Embryonic facial prominence (tissue), 1 donor: ENCODE measurements at regions not wholly inside any gene's neighbourhood (a gene's known extent, or its start where the extent isn't known, plus 50 kb on each side); places are given as distances from the start of the nearest gene placed in this dataset.
A peak's percentile ranks its signal among the peaks of the same experiment; 100 is the strongest.
"Not testable (repeated sequence)": the region's sequence is repeated elsewhere in the genome, so short reads cannot be mapped to it uniquely, and the experiment has no call there.

Source experiments
- DNase-seq: peaks from one replicate; pipeline ENCODE4 v3.0.0-alpha.2; 2016; ENCODE audit errors: extremely low spot score

- DNase-seq, result no peak
These were observed 258.5 kb downstream of the CRLF2 start for GRCh38 chrX:953879-954482.

- no peak for DNase-seq
These were observed 259.6 kb downstream of the CRLF2 start for GRCh38 chrX:952816-953215.

GRCh38 chrX:947262-947661, 265.2 kb downstream of the CRLF2 start:
- DNase-seq, result not testable (repeated sequence)

GRCh38 chrX:943035-943434, 269.4 kb downstream of the CRLF2 start:
- no peak for DNase-seq

- DNase-seq, result no peak
These were observed 271.8 kb downstream of the CRLF2 start for GRCh38 chrX:940691-941090.

- DNase-seq, result no peak
These were observed 275.3 kb downstream of the CRLF2 start for GRCh38 chrX:936979-937769.

GRCh38 chrX:933611-934010, 278.8 kb downstream of the CRLF2 start:
- no peak for DNase-seq

- DNase-seq, result no peak
These were observed 283.8 kb downstream of the CRLF2 start for GRCh38 chrX:928606-929005.

- no peak for DNase-seq
These were observed 285.5 kb downstream of the CRLF2 start for GRCh38 chrX:926991-927390.

GRCh38 chrX:926070-926469, 286.4 kb downstream of the CRLF2 start:
- DNase-seq, result no peak

GRCh38 chrX:925652-926061, 286.8 kb downstream of the CRLF2 start:
- DNase-seq, result no peak

- DNase-seq, result no peak
These were observed 287.4 kb downstream of the CRLF2 start for GRCh38 chrX:925094-925493.

- DNase-seq, result no peak
These were observed 288.4 kb downstream of the CRLF2 start for GRCh38 chrX:924017-924416.

GRCh38 chrX:920234-920799, 289.7 kb downstream of the SHOX start:
- peak; percentile 64 for DNase-seq

- DNase-seq, result no peak
These were observed 285.6 kb downstream of the SHOX start for GRCh38 chrX:916230-916599.

- no peak for DNase-seq
These were observed 285.0 kb downstream of the SHOX start for GRCh38 chrX:915427-916229.

- no peak for DNase-seq
These were observed 283.6 kb downstream of the SHOX start for GRCh38 chrX:914206-914605.

GRCh38 chrX:912677-913076, 282.1 kb downstream of the SHOX start:
- DNase-seq, result no peak

GRCh38 chrX:909068-909467, 278.5 kb downstream of the SHOX start:
- DNase-seq, result not testable (repeated sequence)

- no peak for DNase-seq
These were observed 276.0 kb downstream of the SHOX start for GRCh38 chrX:906586-906985.

- no peak for DNase-seq
These were observed 275.4 kb downstream of the SHOX start for GRCh38 chrX:905848-906566.

GRCh38 chrX:903116-903515, 272.5 kb downstream of the SHOX start:
- peak; percentile 44 for DNase-seq
